Endodermal cell (in vitro differentiated cells): ENCODE measurements at regions not wholly inside any gene's neighbourhood (a gene's known extent, or its start where the extent isn't known, plus 50 kb on each side); places are given as distances from the start of the nearest gene placed in this dataset.
"Not testable (repeated sequence)": the region's sequence is repeated elsewhere in the genome, so short reads cannot be mapped to it uniquely, and the experiment has no call there.

Experiments used
- DNase-seq: peaks from one replicate; pipeline ENCODE4 v3.0.0-alpha.2; 2017
- H3K27ac ChIP-seq: 2 replicates; pipeline ENCODE4 v1.5.1; 2013; ENCODE audit warnings: mild to moderate bottlenecking, low read depth, low read length, moderate library complexity
- H3K27me3 ChIP-seq: 2 replicates; pipeline ENCODE4 v1.6.1; 2013; ENCODE audit warnings: mild to moderate bottlenecking, low read length, moderate library complexity; ENCODE audit not compliant: insufficient read depth, control insufficient read depth, poor library complexity, severe bottlenecking
- H3K36me3 ChIP-seq: 2 replicates; pipeline ENCODE4 v1.7.0; 2013; ENCODE audit warnings: mild to moderate bottlenecking, low read length, moderate library complexity; ENCODE audit not compliant: control insufficient read depth, insufficient read depth
- H3K4me1 ChIP-seq: one replicate; pipeline ENCODE4 v1.7.0; 2013; ENCODE audit warnings: low read length; ENCODE audit not compliant: control insufficient read depth, insufficient read depth
- H3K4me3 ChIP-seq: 2 replicates; pipeline ENCODE4 v1.5.1; 2013; ENCODE audit warnings: mild to moderate bottlenecking, low read length, moderate library complexity
- H3K9ac ChIP-seq: 2 replicates; pipeline ENCODE4 v1.6.1; 2013; ENCODE audit warnings: mild to moderate bottlenecking, low read length, moderate library complexity; ENCODE audit not compliant: poor library complexity, severe bottlenecking; ENCODE audit errors: extremely low read depth
- H3K9me3 ChIP-seq: 2 replicates; pipeline ENCODE4 v1.6.1; 2013; ENCODE audit warnings: mild to moderate bottlenecking, low read length, moderate library complexity; ENCODE audit not compliant: control insufficient read depth
- H3K27ac Mint-ChIP-seq: 2 replicates; pipeline ENCODE4 v1.8.0; 2020; ENCODE audit warnings: mixed read lengths
- H3K27me3 Mint-ChIP-seq: 2 replicates; pipeline ENCODE4 v1.8.0; 2021; ENCODE audit warnings: mild to moderate bottlenecking, mixed read lengths; ENCODE audit not compliant: insufficient read depth
- H3K36me3 Mint-ChIP-seq: 2 replicates; pipeline ENCODE4 v1.8.0; 2020; ENCODE audit warnings: low read depth, mixed read lengths
- H3K4me1 Mint-ChIP-seq: 2 replicates; pipeline ENCODE4 v1.8.0; 2020; ENCODE audit warnings: mixed read lengths
- H3K4me3 Mint-ChIP-seq: 2 replicates; pipeline ENCODE4 v1.8.0; 2020; ENCODE audit warnings: mild to moderate bottlenecking, moderate library complexity, mixed read lengths
- H3K9me3 Mint-ChIP-seq: 2 replicates; pipeline ENCODE4 v1.8.0; 2020; ENCODE audit warnings: mild to moderate bottlenecking, mixed read lengths
- CTCF ChIP-seq: fragments of 200-600 bp; sonication (generic); conservative IDR thresholded peaks from 2 replicates; pipeline ENCODE4 v1.5.0; 2021; ENCODE audit warnings: antibody characterized with exemption, mild to moderate bottlenecking
- WGBS, 2 experiments: methylation state at CpG; one replicate each; pipeline versions ENCODE4 v1.1.5 to v1.1.7; 2013; ENCODE audit warnings: missing lambda C conversion rate in 2 of 2, mixed read lengths in 1 of 2; ENCODE audit not compliant: insufficient coverage in 1 of 2, insufficient read length in 1 of 2; 5-methylcytosine and 5-hydroxymethylcytosine counted together

DNA sequence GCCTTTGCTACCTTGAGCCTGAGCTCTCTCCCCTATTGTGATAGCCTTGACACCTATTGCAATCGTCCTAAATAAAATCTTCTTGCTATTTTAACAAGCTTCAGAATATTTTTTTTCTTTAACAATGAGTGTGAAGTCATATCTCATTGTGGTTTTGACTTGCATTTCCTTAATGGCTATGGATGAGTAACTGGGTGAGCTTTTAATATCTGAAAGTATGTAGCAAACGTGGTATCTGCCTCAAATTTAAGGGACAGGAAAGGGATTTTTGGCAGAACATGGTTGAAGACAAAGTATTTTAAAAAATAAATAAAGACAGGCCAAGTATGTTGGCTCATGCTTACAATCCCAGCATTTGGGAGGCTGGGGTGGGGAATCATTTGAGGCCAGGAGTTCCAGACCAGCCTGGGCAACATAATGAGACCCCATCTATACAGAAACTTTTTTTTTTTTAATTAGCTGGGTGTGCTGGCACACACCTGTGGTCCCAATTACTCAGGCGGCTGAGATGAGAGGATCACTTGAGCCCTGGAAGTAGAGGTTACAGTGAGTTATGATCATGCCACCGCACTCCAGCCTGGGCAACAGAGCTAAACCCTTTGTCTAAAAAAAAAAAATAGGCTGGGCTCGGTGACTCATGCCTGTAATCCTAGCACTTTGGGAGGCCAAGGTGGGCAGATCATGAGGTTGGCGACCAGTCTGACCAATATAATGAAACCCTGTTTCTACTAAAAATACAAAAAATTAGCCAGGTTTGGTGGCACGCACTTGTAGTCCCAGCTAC lies 319.3 kb upstream of the NRP1 start:
- Histone ChIP-seq H3K27ac (no peak overlapping the region), H3K4me3 (no peak overlapping the region), H3K27me3 (no peaks in the 10 kb centered on the region), H3K4me1 (no peaks in the 10 kb centered on the region), H3K9me3 (peaks cover 11% of the 10 kb centered on the region), H3K36me3 (no peaks in the 10 kb centered on the region), H3K9ac (no peak overlapping the region)
- Mint-ChIP-seq H3K36me3 (no peaks in the 10 kb centered on the region), H3K4me3 (no peak overlapping the region), H3K4me1 (no peaks in the 10 kb centered on the region), H3K27ac (no peak overlapping the region), H3K9me3 (peaks cover 20% of the 10 kb centered on the region), H3K27me3 (no peaks in the 10 kb centered on the region)
- no peak for DNase-seq
- WGBS, 2 experiments, result 91 to 92% methylated on average over 5 to 7 of the region's 7 CpGs
- no peak for TF ChIP-seq CTCF

- Histone ChIP-seq H3K27ac (no peak overlapping the region), H3K4me1 (no peaks in the 10 kb centered on the region), H3K27me3 (no peaks in the 10 kb centered on the region), H3K9ac (no peak overlapping the region), H3K36me3 (no peaks in the 10 kb centered on the region), H3K4me3 (no peak overlapping the region), H3K9me3 (peaks cover 18% of the 10 kb centered on the region)
- H3K9me3 Mint-ChIP-seq, result peaks cover 24% of the 10 kb centered on the region
- no peak for DNase-seq
- no peaks in the 10 kb centered on the region for H3K36me3 Mint-ChIP-seq
- no peak for TF ChIP-seq CTCF
- no peak overlapping the region for H3K4me3 Mint-ChIP-seq
- H3K4me1 Mint-ChIP-seq, result no peaks in the 10 kb centered on the region
- H3K27ac Mint-ChIP-seq, result no peak overlapping the region
- H3K27me3 Mint-ChIP-seq, result no peaks in the 10 kb centered on the region
- 93 to 96% methylated on average over 2 to 3 of the region's 3 CpGs for WGBS, 2 experiments
Observed at GRCh38 chr10:33652870-33653269, 318.4 kb upstream of the NRP1 start.

GRCh38 chr10:33650131-33650530 lies 315.7 kb upstream of the NRP1 start:
- H3K4me1 Mint-ChIP-seq, H3K4me3 ChIP-seq, H3K27ac ChIP-seq, H3K27me3 Mint-ChIP-seq, H3K27ac Mint-ChIP-seq, H3K36me3 ChIP-seq, H3K36me3 Mint-ChIP-seq, DNase-seq, H3K9ac ChIP-seq, H3K27me3 ChIP-seq, H3K4me3 Mint-ChIP-seq, H3K4me1 ChIP-seq: not testable (repeated sequence)
- peaks cover 24% of the 10 kb centered on the region for H3K9me3 Mint-ChIP-seq
- WGBS, 2 experiments, result 90 to 97% methylated on average over 2 of the region's 2 CpGs
- H3K9me3 ChIP-seq, result peaks cover 18% of the 10 kb centered on the region

DNA sequence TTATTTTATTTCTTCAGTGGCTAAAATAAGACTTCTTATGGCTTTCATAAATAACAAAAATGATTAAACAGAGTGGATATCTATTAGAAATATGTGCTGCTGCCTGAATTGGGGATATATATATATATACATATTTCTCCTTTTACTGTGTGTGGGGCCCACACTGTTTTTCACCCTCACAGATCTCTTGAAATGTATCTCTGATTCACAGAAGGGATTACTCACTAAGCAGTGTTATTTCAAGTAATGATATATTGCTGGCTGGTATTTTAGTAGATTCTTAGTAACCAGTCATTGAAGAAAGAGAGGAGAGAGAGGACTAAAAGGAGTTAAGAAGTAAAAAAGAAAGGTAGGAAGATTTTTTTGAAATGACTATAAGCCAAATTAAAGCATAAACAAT lies 308.6 kb upstream of the NRP1 start:
- Histone ChIP-seq H3K4me3 (no peak overlapping the region), H3K4me1 (no peaks in the 10 kb centered on the region), H3K36me3 (no peaks in the 10 kb centered on the region), H3K27ac (no peak overlapping the region), H3K9me3 (no peaks in the 10 kb centered on the region), H3K27me3 (no peaks in the 10 kb centered on the region), H3K9ac (no peak overlapping the region)
- no peak for DNase-seq
- H3K9me3 Mint-ChIP-seq, result no peaks in the 10 kb centered on the region
- H3K4me1 Mint-ChIP-seq, result no peaks in the 10 kb centered on the region
- TF ChIP-seq CTCF, result no peak
- H3K4me3 Mint-ChIP-seq, result no peak overlapping the region
- H3K27ac Mint-ChIP-seq, result no peak overlapping the region
- H3K27me3 Mint-ChIP-seq, result no peaks in the 10 kb centered on the region
- no peaks in the 10 kb centered on the region for H3K36me3 Mint-ChIP-seq
